ENCODE measurements at regions not wholly inside any gene's neighbourhood (a gene's known extent, or its start where the extent isn't known, plus 50 kb on each side); places are given as distances from the start of the nearest gene placed in this dataset.

DNA sequence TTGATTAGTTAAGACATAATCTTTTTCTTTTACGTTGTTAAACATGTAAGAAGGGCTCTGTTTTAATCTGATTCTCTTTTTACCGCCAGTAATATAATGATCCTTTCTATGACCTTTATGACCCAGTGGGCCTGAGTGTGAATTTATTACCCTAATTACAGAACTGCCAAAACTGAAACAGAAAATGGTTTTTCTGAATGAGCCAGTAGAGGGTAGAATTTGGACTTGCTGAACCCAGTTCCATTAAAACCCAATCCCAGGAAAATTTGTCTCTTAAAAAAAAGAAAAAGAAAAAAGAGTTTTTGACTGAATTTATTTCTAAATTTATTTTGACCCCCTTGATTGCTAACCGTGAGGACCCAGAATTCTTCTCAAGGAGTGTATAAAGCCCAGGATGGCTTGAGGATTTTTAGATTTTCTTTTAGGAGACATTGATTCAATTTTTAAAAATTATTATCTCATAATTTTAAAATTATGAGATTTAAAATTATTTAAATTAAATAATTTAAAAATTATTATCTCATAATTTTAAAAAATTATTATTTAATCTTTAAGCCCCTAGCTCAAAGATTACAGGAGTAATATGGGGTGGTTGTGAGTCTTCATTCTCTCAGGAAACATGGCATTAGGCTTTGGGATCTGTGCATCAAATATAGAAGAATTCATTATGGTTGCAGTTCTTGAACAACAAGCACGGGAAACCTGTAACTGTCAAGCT is 94.1 kb upstream of the GLIS3 start:
- DNase-seq (ENCODE audit: extremely low spot score), result no peak
- POLR2A ChIA-PET, result no interaction called here
- CTCF ChIA-PET, result interaction anchor here (0.6 kb wide), 1 partner anchor 29 kb away, joined by 3 read pairs; no protein-coding TSS in a partner anchor
- TF ChIP-seq FOXA1 (IDR thresholded peaks at IDR 0.05), result no peak
- no peak for TF ChIP-seq FOXM1 (IDR thresholded peaks at IDR 0.05; ENCODE audit: borderline replicate concordance)
- TF ChIP-seq ELF4 (IDR thresholded peaks at IDR 0.05), result no peak
- TF ChIP-seq SUZ12 (IDR thresholded peaks at IDR 0.05), result no peak
- TF ChIP-seq, protein P1, sequence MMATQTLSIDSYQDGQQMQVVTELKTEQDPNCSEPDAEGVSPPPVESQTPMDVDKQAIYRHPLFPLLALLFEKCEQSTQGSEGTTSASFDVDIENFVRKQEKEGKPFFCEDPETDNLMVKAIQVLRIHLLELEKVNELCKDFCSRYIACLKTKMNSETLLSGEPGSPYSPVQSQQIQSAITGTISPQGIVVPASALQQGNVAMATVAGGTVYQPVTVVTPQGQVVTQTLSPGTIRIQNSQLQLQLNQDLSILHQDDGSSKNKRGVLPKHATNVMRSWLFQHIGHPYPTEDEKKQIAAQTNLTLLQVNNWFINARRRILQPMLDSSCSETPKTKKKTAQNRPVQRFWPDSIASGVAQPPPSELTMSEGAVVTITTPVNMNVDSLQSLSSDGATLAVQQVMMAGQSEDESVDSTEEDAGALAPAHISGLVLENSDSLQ (IDR thresholded peaks at IDR 0.05), result no peak
- TF ChIP-seq ARNT (IDR thresholded peaks at IDR 0.05), result no peak
- no peak for TF ChIP-seq ZNF384 (IDR thresholded peaks at IDR 0.05)
- no peak for TF ChIP-seq LEF1 (IDR thresholded peaks at IDR 0.05; ENCODE audit: borderline replicate concordance)
- TF ChIP-seq HDGF (IDR thresholded peaks at IDR 0.05; ENCODE audit: borderline replicate concordance), result no peak
- TF ChIP-seq CTBP1 (IDR thresholded peaks at IDR 0.05; ENCODE audit: borderline replicate concordance), result no peak
- no peak for TF ChIP-seq TARDBP (IDR thresholded peaks at IDR 0.05)
- no peak for TF ChIP-seq L3MBTL2 (conservative IDR thresholded peaks at IDR 0.05)
- no peak for TF ChIP-seq FOXK2 (IDR thresholded peaks at IDR 0.05)
- TF ChIP-seq BHLHE40 (IDR thresholded peaks at IDR 0.05; ENCODE audit: borderline replicate concordance), result no peak
- TF ChIP-seq SP1 (IDR thresholded peaks at IDR 0.05), result no peak

DNA sequence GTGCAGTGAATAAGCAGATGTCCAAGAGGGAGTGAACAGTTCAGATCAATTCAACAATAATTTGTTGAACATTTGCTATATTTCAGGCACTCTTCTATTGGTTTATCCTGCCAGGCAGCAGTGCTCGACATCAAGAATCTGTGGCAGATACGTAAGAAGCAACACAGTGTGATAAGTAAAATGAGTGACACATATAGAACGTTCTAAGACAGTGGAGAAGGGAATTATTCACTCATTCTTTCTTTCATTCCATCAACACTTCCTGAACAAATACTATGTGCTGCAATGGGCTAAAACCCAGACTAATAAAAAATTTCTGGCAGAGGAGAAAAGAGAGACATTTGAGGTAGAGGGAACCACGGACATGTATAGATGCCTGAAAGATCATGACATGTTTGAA is 89.9 kb upstream of the GLIS3 start:
- TF ChIP-seq ELF4 (IDR thresholded peaks at IDR 0.05) (no peak), BHLHE40 (IDR thresholded peaks at IDR 0.05; ENCODE audit: borderline replicate concordance) (no peak), TARDBP (IDR thresholded peaks at IDR 0.05) (no peak), CTBP1 (IDR thresholded peaks at IDR 0.05; ENCODE audit: borderline replicate concordance) (no peak), NFRKB (IDR thresholded peaks at IDR 0.05) (no peak), LEF1 (IDR thresholded peaks at IDR 0.05; ENCODE audit: borderline replicate concordance) (no peak), FOXA1 (IDR thresholded peaks at IDR 0.05) (no peak), L3MBTL2 (conservative IDR thresholded peaks at IDR 0.05) (no peak), ZNF384 (IDR thresholded peaks at IDR 0.05) (no peak)
- DNase-seq (ENCODE audit: extremely low spot score), result no peak
- POLR2A ChIA-PET, result no interaction called here
- CTCF ChIA-PET, result no interaction called here

DNA sequence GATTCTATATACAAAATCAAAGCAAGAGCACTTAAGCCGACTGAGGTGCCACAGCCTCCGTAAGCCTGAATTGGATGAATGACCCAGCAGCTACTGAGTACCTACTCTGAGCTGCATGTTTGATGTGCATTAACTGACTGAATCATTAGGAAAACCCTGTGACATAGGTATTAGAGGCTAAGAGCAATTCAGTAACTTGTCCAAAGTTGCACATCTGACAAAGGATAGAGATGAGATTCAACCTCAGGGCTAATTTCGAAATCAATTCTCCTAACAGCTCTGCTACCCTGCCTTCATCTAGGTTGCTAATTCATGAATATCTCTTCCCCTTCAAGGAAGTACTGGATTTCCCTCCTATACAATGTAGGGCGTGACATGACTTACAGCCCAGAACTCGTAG is 89.1 kb upstream of the GLIS3 start:
- ChIA-PET POLR2A (no interaction called here), CTCF (no interaction called here)
- TF ChIP-seq FOXK2 (IDR thresholded peaks at IDR 0.05), result no peak
- no peak for TF ChIP-seq TARDBP (IDR thresholded peaks at IDR 0.05)
- TF ChIP-seq SP1 (IDR thresholded peaks at IDR 0.05), result no peak
- no peak for TF ChIP-seq BHLHE40 (IDR thresholded peaks at IDR 0.05; ENCODE audit: borderline replicate concordance)
- TF ChIP-seq NFRKB (IDR thresholded peaks at IDR 0.05), result no peak
- TF ChIP-seq HDGF (IDR thresholded peaks at IDR 0.05; ENCODE audit: borderline replicate concordance), result no peak
- DNase-seq (ENCODE audit: extremely low spot score), result no peak

DNA sequence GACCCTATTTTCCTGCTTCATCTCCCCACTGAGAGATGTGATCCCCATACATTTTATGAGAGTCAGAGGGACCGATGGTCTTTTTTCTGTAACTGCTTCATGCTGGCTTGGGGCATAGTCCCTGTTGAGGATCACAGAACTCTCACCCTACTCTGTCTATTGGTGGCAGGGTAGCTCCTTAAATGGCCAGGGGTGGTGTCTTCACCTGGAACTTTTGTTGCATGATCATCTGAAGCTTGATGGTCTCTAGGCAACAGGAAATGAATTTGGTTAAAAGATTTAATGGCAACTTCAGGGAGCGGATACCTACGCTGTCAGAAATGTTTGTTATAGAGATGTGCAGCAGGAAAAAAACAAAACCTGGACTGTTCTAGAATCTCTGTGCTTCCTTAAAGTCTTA is 87.0 kb upstream of the GLIS3 start:
- ChIA-PET CTCF (interaction anchor here (0.6 to 1.2 kb wide), 3 partner anchors 84 to 340 kb away, joined by 3 read pairs; no protein-coding TSS in a partner anchor), POLR2A (no interaction called here)
- no peak for DNase-seq (ENCODE audit: extremely low spot score)
- TF ChIP-seq L3MBTL2 (conservative IDR thresholded peaks at IDR 0.05) (no peak), ARNT (IDR thresholded peaks at IDR 0.05) (no peak), TARDBP (IDR thresholded peaks at IDR 0.05) (no peak), LEF1 (IDR thresholded peaks at IDR 0.05; ENCODE audit: borderline replicate concordance) (no peak), CTBP1 (IDR thresholded peaks at IDR 0.05; ENCODE audit: borderline replicate concordance) (no peak), SP1 (IDR thresholded peaks at IDR 0.05) (no peak), FOXA1 (IDR thresholded peaks at IDR 0.05) (no peak), ZNF384 (IDR thresholded peaks at IDR 0.05) (no peak), NFRKB (IDR thresholded peaks at IDR 0.05) (no peak), ELF4 (IDR thresholded peaks at IDR 0.05) (no peak), FOXM1 (IDR thresholded peaks at IDR 0.05; ENCODE audit: borderline replicate concordance) (no peak), BHLHE40 (IDR thresholded peaks at IDR 0.05; ENCODE audit: borderline replicate concordance) (no peak), FOXK2 (IDR thresholded peaks at IDR 0.05) (no peak), SUZ12 (IDR thresholded peaks at IDR 0.05) (no peak), HDGF (IDR thresholded peaks at IDR 0.05; ENCODE audit: borderline replicate concordance) (no peak)
- TF ChIP-seq, protein P1 (IDR thresholded peaks at IDR 0.05), result no peak

DNA sequence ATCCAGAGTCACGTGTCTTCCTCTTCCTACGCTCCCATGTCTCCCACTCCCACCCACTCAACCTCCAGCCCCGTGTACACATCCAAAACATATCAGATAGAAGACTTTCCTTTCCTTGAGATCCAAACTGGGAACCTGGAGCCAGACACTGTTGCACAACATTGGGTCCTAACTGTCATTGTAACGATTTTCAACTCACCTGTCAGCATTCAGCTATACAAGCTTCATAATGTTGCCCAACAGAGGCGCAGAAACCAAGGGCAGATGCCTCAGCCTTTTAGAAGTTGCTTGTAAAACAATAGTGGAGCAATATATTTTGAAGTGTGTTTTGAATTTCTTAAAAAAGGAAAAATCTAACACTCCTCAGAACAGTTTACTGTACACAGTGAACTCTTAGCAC is 84.9 kb upstream of the GLIS3 start:
- TF ChIP-seq SUZ12 (IDR thresholded peaks at IDR 0.05), result no peak
- TF ChIP-seq ARNT (IDR thresholded peaks at IDR 0.05), result no peak
- no peak for TF ChIP-seq TARDBP (IDR thresholded peaks at IDR 0.05)
- TF ChIP-seq, protein P1 (IDR thresholded peaks at IDR 0.05), result no peak
- no peak for TF ChIP-seq NFRKB (IDR thresholded peaks at IDR 0.05)
- no peak for TF ChIP-seq L3MBTL2 (conservative IDR thresholded peaks at IDR 0.05)
- TF ChIP-seq BHLHE40 (IDR thresholded peaks at IDR 0.05; ENCODE audit: borderline replicate concordance), result no peak
- no peak for TF ChIP-seq CTBP1 (IDR thresholded peaks at IDR 0.05; ENCODE audit: borderline replicate concordance)
- no peak for TF ChIP-seq HDGF (IDR thresholded peaks at IDR 0.05; ENCODE audit: borderline replicate concordance)
- TF ChIP-seq FOXM1 (IDR thresholded peaks at IDR 0.05; ENCODE audit: borderline replicate concordance), result no peak
- TF ChIP-seq ZNF384 (IDR thresholded peaks at IDR 0.05), result no peak
- no peak for TF ChIP-seq ELF4 (IDR thresholded peaks at IDR 0.05)
- TF ChIP-seq FOXK2 (IDR thresholded peaks at IDR 0.05), result no peak
- TF ChIP-seq FOXA1 (IDR thresholded peaks at IDR 0.05), result no peak
- no peak for TF ChIP-seq SP1 (IDR thresholded peaks at IDR 0.05)
- TF ChIP-seq LEF1 (IDR thresholded peaks at IDR 0.05; ENCODE audit: borderline replicate concordance), result no peak
- CTCF ChIA-PET, result interaction anchor here (0.6 to 0.7 kb wide), 2 partner anchors 17 to 655 kb away, joined by 3 read pairs; no protein-coding TSS in a partner anchor
- no peak for DNase-seq (ENCODE audit: extremely low spot score)
- POLR2A ChIA-PET, result no interaction called here
